Fibroblast of lung (primary cell): ENCODE measurements at regions not wholly inside any gene's neighbourhood (a gene's known extent, or its start where the extent isn't known, plus 50 kb on each side); places are given as distances from the start of the nearest gene placed in this dataset.

Experiments
- DNase-seq, 2 donors: peaks; one replicate each; pipeline versions ENCODE4 v3.0.0 to v3.0.0-alpha.2; 2010; ENCODE audit warnings: low read depth in 2 of 2
- H2AFZ ChIP-seq: 2 replicates; pipeline ENCODE4 v1.5.1; 2012; ENCODE audit warnings: low read length, control low read depth, inconsistent platforms
- H3K27ac ChIP-seq: 2 replicates; pipeline ENCODE4 v1.5.1; 2011; ENCODE audit warnings: low read length, control low read depth; ENCODE audit not compliant: insufficient read depth
- H3K27me3 ChIP-seq: 2 replicates; pipeline ENCODE4 v1.5.1; 2011; ENCODE audit warnings: mild to moderate bottlenecking, low read length; ENCODE audit not compliant: control insufficient read depth, insufficient read depth
- H3K36me3 ChIP-seq: 2 replicates; pipeline ENCODE4 v1.5.1; 2011; ENCODE audit warnings: low read length; ENCODE audit not compliant: control insufficient read depth, insufficient read depth
- H3K4me1 ChIP-seq: 2 replicates; pipeline ENCODE4 v1.5.1; 2011; ENCODE audit warnings: low read length; ENCODE audit not compliant: control insufficient read depth, insufficient read depth; ENCODE audit errors: extremely low read depth
- H3K4me2 ChIP-seq: 2 replicates; pipeline ENCODE4 v1.5.1; 2011; ENCODE audit warnings: low read length, control low read depth; ENCODE audit not compliant: insufficient read depth; ENCODE audit errors: extremely low read depth
- H3K4me3 ChIP-seq, 4 experiments: fragments of 200-600 bp in 1 of 4; sonication (generic) in 1 of 4; replicated peaks in 1 of 4; 2 replicates each; pipeline ENCODE4 v1.5.1; 2011 to 2016; ENCODE audit warnings: low read length in 4 of 4, low read depth in 3 of 4, mild to moderate bottlenecking in 3 of 4, control low read depth in 2 of 4, inconsistent platforms in 1 of 4, mixed read lengths in 1 of 4; ENCODE audit not compliant: insufficient read depth in 1 of 4; ENCODE audit errors: control extremely low read depth in 1 of 4
- H3K79me2 ChIP-seq: 2 replicates; pipeline ENCODE4 v1.5.1; 2012; ENCODE audit warnings: mild to moderate bottlenecking, low read length, inconsistent platforms; ENCODE audit not compliant: control insufficient read depth, insufficient read depth
- H3K9ac ChIP-seq: 2 replicates; pipeline ENCODE4 v1.5.1; 2011; ENCODE audit warnings: mild to moderate bottlenecking, low read length, control low read depth; ENCODE audit not compliant: insufficient read depth
- H3K9me3 ChIP-seq: 2 replicates; pipeline ENCODE4 v1.5.1; 2012; ENCODE audit warnings: low read depth, low read length; ENCODE audit not compliant: control insufficient read depth, insufficient read depth
- H4K20me1 ChIP-seq: 2 replicates; pipeline ENCODE4 v1.5.1; 2011; ENCODE audit warnings: low read length; ENCODE audit not compliant: control insufficient read depth, insufficient read depth; ENCODE audit errors: extremely low read depth
- EZH2 ChIP-seq: IDR thresholded peaks from 2 replicates; pipeline ENCODE4 v1.5.1; 2012; ENCODE audit warnings: low read length, control low read depth, mild to moderate bottlenecking; ENCODE audit errors: missing control alignments
- TF ChIP-seq, protein P1 (sequence below), 2 donors: IDR thresholded peaks in 1 of 2; conservative IDR thresholded peaks in 1 of 2; 1 replicate in 1 of 2; 2 replicates in 1 of 2; pipeline ENCODE4 v1.5.1; 2011 to 2012; ENCODE audit warnings: low read length in 2 of 2, control low read depth in 1 of 2, inconsistent platforms in 1 of 2, low read depth in 1 of 2, mild to moderate bottlenecking in 1 of 2

DNA sequence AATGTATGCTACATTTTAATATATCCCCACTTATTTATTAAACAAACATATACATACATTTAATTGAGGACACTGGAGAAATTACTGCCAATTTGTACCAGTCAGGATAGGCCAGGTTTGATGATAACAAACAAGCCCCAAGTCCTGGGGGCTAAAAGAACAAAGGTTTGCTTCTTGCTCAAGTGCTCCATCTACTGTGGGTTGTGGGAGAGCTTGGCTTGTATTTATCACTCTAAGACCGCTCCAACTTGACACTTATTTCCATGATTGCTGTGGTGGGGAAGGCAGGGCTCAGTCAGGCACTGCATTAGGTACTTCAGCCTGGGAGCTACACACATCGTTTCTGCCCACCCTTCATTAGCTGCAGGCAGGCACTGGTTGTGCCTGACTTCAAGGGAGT lies 136.6 kb upstream of the ZNF32 start:
- TF ChIP-seq, protein P1, sequence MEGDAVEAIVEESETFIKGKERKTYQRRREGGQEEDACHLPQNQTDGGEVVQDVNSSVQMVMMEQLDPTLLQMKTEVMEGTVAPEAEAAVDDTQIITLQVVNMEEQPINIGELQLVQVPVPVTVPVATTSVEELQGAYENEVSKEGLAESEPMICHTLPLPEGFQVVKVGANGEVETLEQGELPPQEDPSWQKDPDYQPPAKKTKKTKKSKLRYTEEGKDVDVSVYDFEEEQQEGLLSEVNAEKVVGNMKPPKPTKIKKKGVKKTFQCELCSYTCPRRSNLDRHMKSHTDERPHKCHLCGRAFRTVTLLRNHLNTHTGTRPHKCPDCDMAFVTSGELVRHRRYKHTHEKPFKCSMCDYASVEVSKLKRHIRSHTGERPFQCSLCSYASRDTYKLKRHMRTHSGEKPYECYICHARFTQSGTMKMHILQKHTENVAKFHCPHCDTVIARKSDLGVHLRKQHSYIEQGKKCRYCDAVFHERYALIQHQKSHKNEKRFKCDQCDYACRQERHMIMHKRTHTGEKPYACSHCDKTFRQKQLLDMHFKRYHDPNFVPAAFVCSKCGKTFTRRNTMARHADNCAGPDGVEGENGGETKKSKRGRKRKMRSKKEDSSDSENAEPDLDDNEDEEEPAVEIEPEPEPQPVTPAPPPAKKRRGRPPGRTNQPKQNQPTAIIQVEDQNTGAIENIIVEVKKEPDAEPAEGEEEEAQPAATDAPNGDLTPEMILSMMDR (conservative IDR thresholded peaks at IDR 0.05 in 1 of 2, IDR thresholded peaks at IDR 0.05 in 1 of 2; ENCODE audit: low read depth in 1 of 2, low read length in 2 of 2), result no peak
- TF ChIP-seq EZH2, result no peak
- H3K27me3 ChIP-seq, result no peaks in the 10 kb centered on the region
- H3K36me3 ChIP-seq, result no peaks in the 10 kb centered on the region
- no peak overlapping the region for H3K4me3 ChIP-seq
- H4K20me1 ChIP-seq, result no peaks in the 10 kb centered on the region
- no peak overlapping the region for H3K9ac ChIP-seq
- no peaks in the 10 kb centered on the region for H3K9me3 ChIP-seq
- H3K4me2 ChIP-seq, result no peak overlapping the region
- no peaks in the 10 kb centered on the region for H3K79me2 ChIP-seq
- no peaks in the 10 kb centered on the region for H3K4me1 ChIP-seq
- H2AFZ ChIP-seq, result no peak overlapping the region
- H3K27ac ChIP-seq, result no peak overlapping the region
- DNase-seq, result no peak

DNA sequence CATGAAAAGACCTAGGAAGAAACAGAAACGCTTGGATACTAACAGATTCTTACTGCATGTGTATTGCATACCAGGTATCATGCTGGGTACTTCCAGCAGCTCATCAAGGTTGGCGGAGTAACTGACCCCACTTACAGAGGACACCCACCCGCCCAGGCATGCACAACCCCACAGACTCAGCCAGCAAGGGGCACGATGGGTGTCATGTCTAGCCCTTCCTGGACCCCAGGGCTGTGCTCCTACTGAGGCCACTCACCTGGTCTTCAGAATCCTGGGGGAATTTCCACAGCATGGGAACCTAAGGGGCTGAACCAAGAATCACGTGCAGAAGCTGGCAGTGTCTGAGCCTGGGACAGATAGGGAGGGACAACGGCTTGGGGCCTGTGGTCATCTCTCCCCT lies 134.1 kb upstream of the ZNF32 start:
- Histone ChIP-seq H3K9ac (no peak overlapping the region), H3K4me2 (no peak overlapping the region), H3K27ac (no peak overlapping the region), H3K79me2 (no peaks in the 10 kb centered on the region), H3K36me3 (no peaks in the 10 kb centered on the region), H3K9me3 (no peaks in the 10 kb centered on the region), H3K4me1 (no peaks in the 10 kb centered on the region), H3K27me3 (no peaks in the 10 kb centered on the region), H2AFZ (no peak overlapping the region), H4K20me1 (no peaks in the 10 kb centered on the region), H3K4me3 (no peak overlapping the region)
- DNase-seq, result no peak
- no peak for TF ChIP-seq EZH2
- TF ChIP-seq, protein P1 (conservative IDR thresholded peaks at IDR 0.05 in 1 of 2, IDR thresholded peaks at IDR 0.05 in 1 of 2; ENCODE audit: low read depth in 1 of 2, low read length in 2 of 2), result no peak

DNA sequence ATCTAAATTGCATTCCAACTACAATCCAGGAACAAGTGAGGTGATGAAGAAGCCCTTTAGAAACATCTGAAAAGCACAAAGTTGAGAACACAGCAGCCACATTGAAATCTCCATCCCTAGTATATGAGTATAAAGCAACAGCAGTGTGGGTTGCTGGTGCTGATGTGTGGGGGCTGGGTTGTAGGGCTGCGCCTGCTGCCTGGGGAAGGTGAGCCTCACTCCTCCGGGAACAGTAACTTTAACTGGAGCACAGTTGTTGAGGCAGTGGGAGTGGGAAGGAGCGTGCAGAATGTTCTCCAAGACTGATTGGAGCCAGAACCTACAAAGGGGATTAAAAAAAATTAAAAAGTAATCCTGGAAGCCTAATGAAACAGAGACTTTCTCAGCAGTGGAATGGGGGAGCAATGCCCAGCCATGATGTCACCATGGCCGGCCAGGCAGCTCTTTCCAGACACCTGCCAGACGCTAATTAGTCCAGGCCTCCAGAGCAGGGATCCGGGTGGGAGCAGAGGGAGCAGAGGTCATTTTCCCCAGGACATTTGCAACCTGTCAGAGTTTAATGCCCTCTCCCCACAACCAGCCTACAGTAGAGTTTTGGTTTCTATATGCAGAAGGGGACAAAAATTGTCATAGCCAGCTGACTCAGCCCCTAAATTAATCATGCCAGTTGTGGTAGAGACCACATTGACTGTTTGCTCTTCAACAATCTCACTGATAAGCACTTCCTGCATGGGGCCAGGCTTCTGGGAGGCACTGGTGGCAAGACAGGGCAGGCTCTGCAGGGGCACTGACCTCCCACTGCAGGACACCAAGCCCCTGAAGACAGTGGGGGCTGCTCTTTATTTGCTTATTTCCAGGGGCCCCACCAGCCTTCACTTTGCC lies 133.0 kb upstream of the ZNF32 start:
- H3K4me1 ChIP-seq, result no peaks in the 10 kb centered on the region
- no peak for TF ChIP-seq EZH2
- TF ChIP-seq, protein P1 (conservative IDR thresholded peaks at IDR 0.05 in 1 of 2, IDR thresholded peaks at IDR 0.05 in 1 of 2; ENCODE audit: low read depth in 1 of 2, low read length in 2 of 2), result no peak
- no peak overlapping the region for H3K4me2 ChIP-seq
- H4K20me1 ChIP-seq, result no peaks in the 10 kb centered on the region
- H3K36me3 ChIP-seq, result no peaks in the 10 kb centered on the region
- no peaks in the 10 kb centered on the region for H3K79me2 ChIP-seq
- H3K9me3 ChIP-seq, result no peaks in the 10 kb centered on the region
- no peak overlapping the region for H2AFZ ChIP-seq
- DNase-seq, result peak in 1 of 2 donors; percentile 53
- no peaks in the 10 kb centered on the region for H3K27me3 ChIP-seq
- no peak overlapping the region for H3K4me3 ChIP-seq
- H3K9ac ChIP-seq, result no peak overlapping the region
- H3K27ac ChIP-seq, result no peak overlapping the region
